Stimulated activated CD4-positive, alpha-beta T cell treated with anti-CD3 and anti-CD28 coated beads, TNF-alpha, amount 100 ng/mL, for 24 hours (primary cell): ENCODE measurements at regions not wholly inside any gene's neighbourhood (a gene's known extent, or its start where the extent isn't known, plus 50 kb on each side); places are given as distances from the start of the nearest gene placed in this dataset.

Experiments used
- DNase-seq, 3 experiments: peaks; one replicate each; pipeline ENCODE4 v3.0.0-alpha.2; 2020; ENCODE audit warnings: low read depth in 3 of 3

- DNase-seq = no peak
Observed at GRCh38 chr4:3364634-3365314, 72.0 kb downstream of the RGS12 start.

- DNase-seq = no peak
Observed at GRCh38 chr4:3365326-3365725, 72.5 kb downstream of the RGS12 start.

GRCh38 chr4:3365871-3366842, 73.3 kb downstream of the RGS12 start:
- no peak for DNase-seq

- no peak for DNase-seq
Observed at GRCh38 chr4:3366893-3367775, 74.3 kb downstream of the RGS12 start.

- DNase-seq = no peak
Observed at GRCh38 chr4:3367866-3368265, 73.9 kb upstream of the HGFAC start.

- DNase-seq = no peak
Observed at GRCh38 chr4:3368334-3368733, 73.4 kb upstream of the HGFAC start.

- no peak for DNase-seq
Observed at GRCh38 chr4:3368841-3369760, 72.7 kb upstream of the HGFAC start.

GRCh38 chr4:3369781-3370674, 71.7 kb upstream of the HGFAC start:
- peak in 2 of 3 experiments; percentile 10 to 38 for DNase-seq

- no peak for DNase-seq
Observed at GRCh38 chr4:3371033-3372001, 70.5 kb upstream of the HGFAC start.

GRCh38 chr4:3372264-3372932, 69.4 kb upstream of the HGFAC start:
- no peak for DNase-seq

GRCh38 chr4:3372933-3373465, 68.8 kb upstream of the HGFAC start:
- no peak for DNase-seq

- DNase-seq = no peak
Observed at GRCh38 chr4:3373468-3373867, 68.3 kb upstream of the HGFAC start.

- DNase-seq = no peak
Observed at GRCh38 chr4:3374011-3374645, 67.6 kb upstream of the HGFAC start.

GRCh38 chr4:3374667-3375066, 67.1 kb upstream of the HGFAC start:
- DNase-seq = no peak

GRCh38 chr4:3375688-3376087, 66.1 kb upstream of the HGFAC start:
- no peak for DNase-seq

- no peak for DNase-seq
Observed at GRCh38 chr4:3376266-3376665, 65.5 kb upstream of the HGFAC start.

GRCh38 chr4:3377557-3377956, 64.2 kb upstream of the HGFAC start:
- DNase-seq = no peak
